ENCODE measurements at regions not wholly inside any gene's neighbourhood (a gene's known extent, or its start where the extent isn't known, plus 50 kb on each side); places are given as distances from the start of the nearest gene placed in this dataset.
"Not testable (repeated sequence)": the region's sequence is repeated elsewhere in the genome, so short reads cannot be mapped to it uniquely, and the experiment has no call there.

DNA sequence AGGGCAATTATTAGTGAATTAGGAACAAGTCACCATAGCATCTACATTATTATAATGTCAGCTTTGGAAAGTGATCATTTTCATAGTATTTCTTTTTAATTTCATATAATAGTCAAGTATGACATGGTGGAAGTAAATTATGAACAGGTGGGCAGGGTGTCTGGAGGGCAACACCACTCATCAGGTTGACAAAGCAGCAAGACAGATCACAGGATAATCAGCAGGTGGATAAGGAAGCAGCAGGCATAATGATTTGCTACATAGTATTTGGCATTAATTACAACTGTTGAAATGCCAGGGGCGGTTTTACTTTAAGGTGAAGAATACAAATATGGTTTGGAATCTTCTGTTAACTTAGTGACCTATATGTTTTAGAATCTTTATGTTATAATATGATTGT is 1342.2 kb downstream of the PLA2G4A start:
- H3K4me2 ChIP-seq (ENCODE audit: low read length) = no peak overlapping the region
- no peak overlapping the region for H3K27ac ChIP-seq (ENCODE audit: low read length)
- no peaks in the 10 kb centered on the region for H3K79me2 ChIP-seq (ENCODE audit: low read length)
- H3K9ac ChIP-seq (ENCODE audit: low read length) = no peak overlapping the region
- no peak for TF ChIP-seq EZH2phosphoT487 (IDR thresholded peaks at IDR 0.05; ENCODE audit: low read depth)
- TF ChIP-seq, protein P1, sequence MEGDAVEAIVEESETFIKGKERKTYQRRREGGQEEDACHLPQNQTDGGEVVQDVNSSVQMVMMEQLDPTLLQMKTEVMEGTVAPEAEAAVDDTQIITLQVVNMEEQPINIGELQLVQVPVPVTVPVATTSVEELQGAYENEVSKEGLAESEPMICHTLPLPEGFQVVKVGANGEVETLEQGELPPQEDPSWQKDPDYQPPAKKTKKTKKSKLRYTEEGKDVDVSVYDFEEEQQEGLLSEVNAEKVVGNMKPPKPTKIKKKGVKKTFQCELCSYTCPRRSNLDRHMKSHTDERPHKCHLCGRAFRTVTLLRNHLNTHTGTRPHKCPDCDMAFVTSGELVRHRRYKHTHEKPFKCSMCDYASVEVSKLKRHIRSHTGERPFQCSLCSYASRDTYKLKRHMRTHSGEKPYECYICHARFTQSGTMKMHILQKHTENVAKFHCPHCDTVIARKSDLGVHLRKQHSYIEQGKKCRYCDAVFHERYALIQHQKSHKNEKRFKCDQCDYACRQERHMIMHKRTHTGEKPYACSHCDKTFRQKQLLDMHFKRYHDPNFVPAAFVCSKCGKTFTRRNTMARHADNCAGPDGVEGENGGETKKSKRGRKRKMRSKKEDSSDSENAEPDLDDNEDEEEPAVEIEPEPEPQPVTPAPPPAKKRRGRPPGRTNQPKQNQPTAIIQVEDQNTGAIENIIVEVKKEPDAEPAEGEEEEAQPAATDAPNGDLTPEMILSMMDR (IDR thresholded peaks at IDR 0.05; ENCODE audit: low read depth, low read length) = no peak
- H4K20me1 ChIP-seq (ENCODE audit: insufficient read depth, low read length) = no peaks in the 10 kb centered on the region
- no peaks in the 10 kb centered on the region for H3K27me3 ChIP-seq (ENCODE audit: low read depth, low read length)
- no peaks in the 10 kb centered on the region for H3K36me3 ChIP-seq (replicated peaks; ENCODE audit: low read depth, low read length)
- no peak overlapping the region for H3K4me3 ChIP-seq (ENCODE audit: low read length)
- no peaks in the 10 kb centered on the region for H3K4me1 ChIP-seq (ENCODE audit: low read length)
- H2AFZ ChIP-seq (ENCODE audit: low read depth, low read length) = no peak overlapping the region
- H3K9me3 ChIP-seq (ENCODE audit: insufficient read depth, low read length) = no peaks in the 10 kb centered on the region

DNA sequence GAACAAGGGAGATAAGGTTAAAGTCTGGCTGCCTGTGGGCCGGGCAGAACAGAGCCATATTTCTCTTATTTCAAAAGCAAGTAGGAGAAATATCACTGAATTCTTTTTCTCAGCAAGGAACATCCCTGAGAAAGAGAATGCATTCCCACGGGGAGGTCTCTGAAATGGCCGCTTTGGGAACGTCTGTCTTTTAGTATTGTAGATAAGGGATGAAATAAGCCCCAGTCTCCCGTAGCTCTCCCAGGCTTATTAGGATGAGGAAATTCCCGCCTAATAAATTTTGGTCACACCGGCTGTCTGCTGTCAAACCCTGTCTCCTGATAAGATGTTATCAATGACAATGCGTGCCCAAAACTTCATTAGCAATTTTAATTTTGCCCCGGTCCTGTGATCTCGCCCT is 1353.3 kb downstream of the PLA2G4A start:
- not testable (repeated sequence) for H3K4me3 ChIP-seq (ENCODE audit: low read length); H3K9me3 ChIP-seq (ENCODE audit: insufficient read depth, low read length); H3K9ac ChIP-seq (ENCODE audit: low read length); H3K4me2 ChIP-seq (ENCODE audit: low read length); H3K36me3 ChIP-seq (replicated peaks; ENCODE audit: low read depth, low read length); H4K20me1 ChIP-seq (ENCODE audit: insufficient read depth, low read length); H3K27ac ChIP-seq (ENCODE audit: low read length); H2AFZ ChIP-seq (ENCODE audit: low read depth, low read length); H3K27me3 ChIP-seq (ENCODE audit: low read depth, low read length); H3K79me2 ChIP-seq (ENCODE audit: low read length); H3K4me1 ChIP-seq (ENCODE audit: low read length)

DNA sequence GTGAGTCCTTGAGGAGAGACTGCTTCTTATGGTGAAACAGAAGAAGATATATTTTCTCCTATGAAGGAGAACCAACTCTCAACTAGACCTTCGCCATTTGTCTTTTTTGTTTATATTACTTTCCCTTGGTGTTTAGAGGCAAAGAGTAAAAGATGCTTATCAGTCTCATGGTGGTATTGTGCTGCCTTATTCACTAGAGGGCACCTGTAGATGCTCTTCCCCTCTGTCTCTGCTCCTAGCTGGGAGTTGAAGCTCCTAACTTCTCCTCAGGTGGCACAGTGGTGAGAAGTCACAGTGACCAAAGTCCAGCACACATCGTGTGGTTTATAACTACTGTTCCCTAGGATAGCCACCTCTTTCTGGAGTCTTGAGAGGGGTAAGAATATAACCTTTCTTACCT is 1359.6 kb downstream of the PLA2G4A start:
- Histone ChIP-seq H3K4me3 (ENCODE audit: low read length) (no peak overlapping the region), H3K36me3 (replicated peaks; ENCODE audit: low read depth, low read length) (no peaks in the 10 kb centered on the region), H3K27me3 (ENCODE audit: low read depth, low read length) (no peaks in the 10 kb centered on the region), H4K20me1 (ENCODE audit: insufficient read depth, low read length) (no peaks in the 10 kb centered on the region), H2AFZ (ENCODE audit: low read depth, low read length) (no peak overlapping the region), H3K9ac (ENCODE audit: low read length) (no peak overlapping the region), H3K4me2 (ENCODE audit: low read length) (no peak overlapping the region), H3K4me1 (ENCODE audit: low read length) (no peaks in the 10 kb centered on the region), H3K27ac (ENCODE audit: low read length) (no peak overlapping the region), H3K9me3 (ENCODE audit: insufficient read depth, low read length) (no peaks in the 10 kb centered on the region), H3K79me2 (ENCODE audit: low read length) (no peaks in the 10 kb centered on the region)
- TF ChIP-seq EZH2phosphoT487 (IDR thresholded peaks at IDR 0.05; ENCODE audit: low read depth) = no peak
- TF ChIP-seq, protein P1 (IDR thresholded peaks at IDR 0.05; ENCODE audit: low read depth, low read length) = peak; percentile 43

DNA sequence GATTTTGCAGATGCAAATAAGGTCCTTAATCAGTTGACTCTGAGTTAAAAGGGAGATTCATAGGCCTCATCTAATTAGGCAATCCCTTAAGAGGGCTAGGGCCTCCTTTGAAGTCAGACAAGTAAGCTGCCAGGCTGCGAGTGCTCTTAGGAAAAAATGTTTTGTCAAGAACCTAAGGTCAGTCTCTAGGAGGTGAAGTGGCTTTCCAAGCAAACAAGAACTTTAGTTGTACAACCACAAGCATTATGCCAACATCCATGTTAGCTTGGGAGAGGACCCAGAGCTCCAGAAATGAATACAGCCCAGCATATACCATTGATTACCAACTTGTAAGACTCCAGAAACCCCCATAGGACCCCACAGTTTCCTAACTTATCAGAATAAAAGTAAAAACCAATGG is 1366.2 kb downstream of the PLA2G4A start:
- H2AFZ ChIP-seq (ENCODE audit: low read depth, low read length) = no peak overlapping the region
- H4K20me1 ChIP-seq (ENCODE audit: insufficient read depth, low read length) = no peaks in the 10 kb centered on the region
- no peak overlapping the region for H3K27ac ChIP-seq (ENCODE audit: low read length)
- H3K27me3 ChIP-seq (ENCODE audit: low read depth, low read length) = no peaks in the 10 kb centered on the region
- TF ChIP-seq, protein P1 (IDR thresholded peaks at IDR 0.05; ENCODE audit: low read depth, low read length) = no peak
- TF ChIP-seq EZH2phosphoT487 (IDR thresholded peaks at IDR 0.05; ENCODE audit: low read depth) = no peak
- H3K36me3 ChIP-seq (replicated peaks; ENCODE audit: low read depth, low read length) = no peaks in the 10 kb centered on the region
- H3K79me2 ChIP-seq (ENCODE audit: low read length) = no peaks in the 10 kb centered on the region
- H3K4me3 ChIP-seq (ENCODE audit: low read length) = no peak overlapping the region
- H3K4me2 ChIP-seq (ENCODE audit: low read length) = no peak overlapping the region
- no peak overlapping the region for H3K9ac ChIP-seq (ENCODE audit: low read length)
- H3K9me3 ChIP-seq (ENCODE audit: insufficient read depth, low read length) = peaks cover 5% of the 10 kb centered on the region
- H3K4me1 ChIP-seq (ENCODE audit: low read length) = no peaks in the 10 kb centered on the region

DNA sequence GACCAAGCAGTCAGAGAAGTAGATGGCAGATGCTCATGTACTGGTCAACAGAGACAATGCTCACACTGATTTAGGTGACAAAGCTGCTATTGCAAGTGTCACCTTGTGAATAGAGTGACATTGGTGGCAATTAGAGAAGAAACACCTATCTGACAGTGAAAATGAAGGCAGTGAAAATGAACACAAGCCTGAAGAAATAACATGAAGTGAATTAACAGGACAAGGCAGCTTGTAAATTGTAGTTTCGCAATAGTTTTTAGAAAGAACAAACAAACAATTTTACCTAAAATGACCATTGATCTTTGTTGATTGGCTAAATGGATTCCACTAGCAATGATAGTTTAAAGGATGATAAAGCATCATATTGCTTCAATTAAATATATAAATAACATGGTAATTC is 1389.5 kb downstream of the PLA2G4A start:
- no peaks in the 10 kb centered on the region for H3K79me2 ChIP-seq (ENCODE audit: low read length)
- no peak overlapping the region for H3K27ac ChIP-seq (ENCODE audit: low read length)
- H3K27me3 ChIP-seq (ENCODE audit: low read depth, low read length) = no peaks in the 10 kb centered on the region
- H2AFZ ChIP-seq (ENCODE audit: low read depth, low read length) = no peak overlapping the region
- H3K9me3 ChIP-seq (ENCODE audit: insufficient read depth, low read length) = no peaks in the 10 kb centered on the region
- no peaks in the 10 kb centered on the region for H4K20me1 ChIP-seq (ENCODE audit: insufficient read depth, low read length)
- no peak overlapping the region for H3K9ac ChIP-seq (ENCODE audit: low read length)
- no peaks in the 10 kb centered on the region for H3K36me3 ChIP-seq (replicated peaks; ENCODE audit: low read depth, low read length)
- TF ChIP-seq, protein P1 (IDR thresholded peaks at IDR 0.05; ENCODE audit: low read depth, low read length) = no peak
- TF ChIP-seq EZH2phosphoT487 (IDR thresholded peaks at IDR 0.05; ENCODE audit: low read depth) = no peak
- H3K4me3 ChIP-seq (ENCODE audit: low read length) = no peak overlapping the region
- no peaks in the 10 kb centered on the region for H3K4me1 ChIP-seq (ENCODE audit: low read length)
- no peak overlapping the region for H3K4me2 ChIP-seq (ENCODE audit: low read length)

Data from OCI-LY3 (cell line).